GM12878 (cell line): ENCODE measurements at regions not wholly inside any gene's neighbourhood (a gene's known extent, or its start where the extent isn't known, plus 50 kb on each side); places are given as distances from the start of the nearest gene placed in this dataset.

ENCODE experiments used
- ATAC-seq: fragments of 200-7000 bp; cut with Tn5 transposase; 3 replicates; pipeline ENCODE4 v1.9.1; 2020; ENCODE audit warnings: mild to moderate bottlenecking, moderate library complexity
- BruUV-seq: library from RNA; stranded (reverse); fragments of 400-500 nt; replicated peaks from 2 replicates; lab custom pipeline; 2021; lab: Mats Ljungman, UMichigan
- CTCF ChIA-PET: fragments of 300-600 bp; sonication (Branson Sonifier 250); formaldehyde crosslinking; extraction: SDS; loops from one replicate; lab custom pipeline; 2021; ENCODE audit warnings: inconsistent platforms; lab: Yijun Ruan, JAX
- POLR2A ChIA-PET: fragments of 350-600 bp; formaldehyde crosslinking; extraction: SDS; loops from one replicate; lab custom pipeline; 2021; ENCODE audit warnings: inconsistent platforms; lab: Charles Lee
- RAD21 ChIA-PET: fragments of 300-600 bp; sonication (Branson Sonifier 250); formaldehyde crosslinking; loops from one replicate; lab custom pipeline; 2023; ENCODE audit warnings: antibody characterized with exemption; ENCODE audit not compliant: unreplicated experiment; lab: Charles Lee
- SMC1A ChIA-PET: fragments of 300-600 bp; sonication (Branson Sonifier 250); formaldehyde crosslinking; loops from one replicate; lab custom pipeline; 2023; ENCODE audit not compliant: unreplicated experiment, uncharacterized antibody; lab: Charles Lee
- DNase-seq: peaks from one replicate; pipeline ENCODE4 v3.0.0-alpha.2; 2011; ENCODE audit warnings: low read depth, low spot score
- FAIRE-seq: peaks from 3 replicates; lab custom pipeline; 2011; peaks lifted over from hg19 to GRCh38; lab: Jason Lieb, UNC
- H2AFZ ChIP-seq: 2 replicates; pipeline ENCODE4 v1.6.0; 2011; ENCODE audit warnings: low read depth, low read length, control low read depth; ENCODE audit not compliant: control insufficient read depth
- H3K27ac ChIP-seq: 2 replicates; pipeline ENCODE4 v1.5.1; 2011; ENCODE audit warnings: control low read depth; ENCODE audit not compliant: control insufficient read depth, insufficient read depth
- H3K27me3 ChIP-seq, 2 experiments: replicated peaks in 1 of 2; 2 replicates each; pipeline versions ENCODE4 v1.6.0 to v1.6.1; 2011; ENCODE audit warnings: low read length in 1 of 2; ENCODE audit not compliant: control insufficient read depth in 2 of 2, insufficient read depth in 2 of 2
- H3K36me3 ChIP-seq, 2 experiments: 2 replicates each; pipeline ENCODE4 v1.5.1; 2011; ENCODE audit warnings: low read length in 1 of 2; ENCODE audit not compliant: control insufficient read depth in 2 of 2, insufficient read depth in 2 of 2
- H3K4me1 ChIP-seq: 2 replicates; pipeline ENCODE4 v1.6.1; 2011; ENCODE audit warnings: mild to moderate bottlenecking, low read length, moderate library complexity, mixed read lengths; ENCODE audit not compliant: control insufficient read depth, insufficient read depth
- H3K4me2 ChIP-seq: 2 replicates; pipeline ENCODE4 v1.6.0; 2011; ENCODE audit warnings: control low read depth; ENCODE audit not compliant: control insufficient read depth, insufficient read depth
- H3K4me3 ChIP-seq: fragments of 200-600 bp; sonication (generic); 2 replicates; pipeline ENCODE4 v1.5.1; 2016
- H3K79me2 ChIP-seq: 2 replicates; pipeline ENCODE4 v1.6.0; 2011; ENCODE audit warnings: low read length; ENCODE audit not compliant: control insufficient read depth, insufficient read depth
- H3K9ac ChIP-seq: 2 replicates; pipeline ENCODE4 v1.8.0; 2011; ENCODE audit warnings: low read length, control low read depth, mixed read lengths; ENCODE audit not compliant: control insufficient read depth, insufficient read depth
- H3K9me3 ChIP-seq: replicated peaks from 3 replicates; pipeline ENCODE4 v1.5.1; 2011; ENCODE audit warnings: mild to moderate bottlenecking, low read length; ENCODE audit not compliant: control insufficient read depth, insufficient read depth
- H4K20me1 ChIP-seq: 2 replicates; pipeline ENCODE4 v1.6.0; 2011; ENCODE audit not compliant: control insufficient read depth, insufficient read depth
- BHLHE40 ChIP-seq, 2 experiments: fragments of 450-650 bp in 1 of 2; IDR thresholded peaks; 2 replicates each; pipeline ENCODE4 v1.6.1; 2011 to 2017; ENCODE audit warnings: low read depth in 2 of 2, borderline replicate concordance in 1 of 2, improper control_type of control experiment in 1 of 2, low read length in 1 of 2, mild to moderate bottlenecking in 1 of 2
- CUX1 ChIP-seq: IDR thresholded peaks from 2 replicates; pipeline ENCODE4 v1.6.1; 2012; ENCODE audit warnings: improper control_type of control experiment, low read depth, low read length; ENCODE audit not compliant: insufficient replicate concordance
- EP300 ChIP-seq, 2 experiments: fragments of 150-350 bp in 1 of 2; IDR thresholded peaks; 2 replicates each; pipeline ENCODE4 v1.6.1; 2011 to 2012; ENCODE audit warnings: low read depth in 2 of 2, low read length in 2 of 2, borderline replicate concordance in 1 of 2, improper control_type of control experiment in 1 of 2, inconsistent platforms in 1 of 2; ENCODE audit not compliant: control insufficient read depth in 1 of 2
- ETV6 ChIP-seq, 2 experiments: fragments of 450-650 bp in 1 of 2; IDR thresholded peaks in 1 of 2; conservative IDR thresholded peaks in 1 of 2; 2 replicates each; pipeline ENCODE4 v1.6.1; 2014; ENCODE audit warnings: antibody characterized with exemption in 1 of 2, borderline replicate concordance in 1 of 2, low read depth in 1 of 2, mild to moderate bottlenecking in 1 of 2, moderate library complexity in 1 of 2
- IKZF1 ChIP-seq: fragments of 450-650 bp; conservative IDR thresholded peaks from 2 replicates; pipeline ENCODE4 v1.6.1; 2017; ENCODE audit warnings: antibody characterized with exemption, mild to moderate bottlenecking
- LARP7 ChIP-seq: fragments of 450-650 bp; IDR thresholded peaks from 2 replicates; pipeline ENCODE4 v1.6.1; 2017; ENCODE audit warnings: mild to moderate bottlenecking
- MYC ChIP-seq: IDR thresholded peaks from 2 replicates; pipeline ENCODE4 v1.6.1; 2011; ENCODE audit warnings: mild to moderate bottlenecking, low read length, moderate library complexity, inconsistent platforms; ENCODE audit not compliant: insufficient read depth, insufficient replicate concordance, insufficient read length, severe bottlenecking
- NR2C1 ChIP-seq: fragments of 450-650 bp; IDR thresholded peaks from 2 replicates; pipeline ENCODE4 v1.6.1; 2017; ENCODE audit warnings: antibody characterized with exemption, mild to moderate bottlenecking, moderate library complexity
- RELB ChIP-seq: fragments of 450-650 bp; IDR thresholded peaks from 2 replicates; pipeline ENCODE4 v1.6.1; 2017; ENCODE audit warnings: low read depth, mild to moderate bottlenecking, moderate library complexity
- SREBF1 ChIP-seq: IDR thresholded peaks from 2 replicates; pipeline ENCODE4 v1.6.1; 2012; ENCODE audit warnings: mild to moderate bottlenecking, low read length
- SRF ChIP-seq, 2 experiments: IDR thresholded peaks; 2 replicates each; pipeline ENCODE4 v1.6.1; 2011; ENCODE audit warnings: low read depth in 2 of 2, low read length in 2 of 2, mild to moderate bottlenecking in 1 of 2, moderate library complexity in 1 of 2
- TCF7 ChIP-seq: IDR thresholded peaks from 2 replicates; pipeline ENCODE4 v1.6.1; 2014; ENCODE audit warnings: antibody characterized with exemption, borderline replicate concordance
- ZNF274 ChIP-seq: IDR thresholded peaks from one replicate; pipeline ENCODE4 v1.8.0; 2011; ENCODE audit not compliant: insufficient read length, insufficient read depth
- ZNF384 ChIP-seq: IDR thresholded peaks from 2 replicates; pipeline ENCODE4 v1.6.1; 2012; ENCODE audit warnings: low read depth, mild to moderate bottlenecking, low read length, improper control_type of control experiment, borderline replicate concordance
- WGBS: methylation state at CpG from one replicate; pipeline ENCODE4 v1.1.6; 2016; ENCODE audit warnings: low lambda C conversion rate; ENCODE audit not compliant: insufficient replicate concordance, insufficient coverage; ENCODE audit errors: missing lambda C conversion rate; 5-methylcytosine and 5-hydroxymethylcytosine counted together
- in situ Hi-C: fragments of 300-500 bp; cut with MboI; formaldehyde crosslinking; loops from 9 replicates; pipeline ENCODE4 v1.14.3; 2018; ENCODE audit warnings: mixed read lengths
- intact Hi-C: fragments of 100-400 bp; cut with micrococcal nuclease; formaldehyde crosslinking; loops from one replicate; pipeline ENCODE4 v1.14.2; 2022; ENCODE audit not compliant: unreplicated experiment
- TF ChIP-seq, protein P1 (sequence below), 3 experiments: IDR thresholded peaks in 2 of 3; conservative IDR thresholded peaks in 1 of 3; 2 replicates each; pipeline ENCODE4 v1.5.1; 2011; ENCODE audit warnings: low read depth in 3 of 3, low read length in 3 of 3, mild to moderate bottlenecking in 3 of 3, control low read depth in 2 of 3, moderate library complexity in 2 of 3, inconsistent platforms in 1 of 3, mixed read lengths in 1 of 3; ENCODE audit not compliant: control insufficient read depth in 2 of 3, insufficient read depth in 1 of 3; ENCODE audit errors: extremely low read depth in 1 of 3

DNA sequence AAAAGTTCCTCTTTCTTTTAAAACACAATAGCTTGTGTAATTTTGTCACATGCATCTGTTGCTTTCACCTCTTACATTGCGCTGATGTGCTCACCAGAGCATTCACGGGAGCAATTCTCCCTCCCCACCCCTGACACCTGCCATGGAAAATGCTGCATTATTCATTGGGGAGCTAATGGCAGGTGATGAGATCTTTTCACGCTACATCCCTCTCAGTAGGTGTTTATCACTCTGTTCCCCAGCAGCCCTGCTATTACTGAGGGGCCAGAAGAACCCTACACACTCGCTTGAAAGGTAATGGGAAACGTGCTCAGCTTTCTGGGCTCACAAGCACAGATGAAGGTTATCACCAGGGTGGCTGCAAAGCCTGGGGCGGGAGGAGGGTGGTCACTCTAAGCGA lies 398.0 kb downstream of the PSAT1 start:
- SMC1A ChIA-PET = interaction anchor here (0.6 kb wide), 1 partner anchor 367 kb away, joined by 3 read pairs; no protein-coding TSS in a partner anchor
- no peak for FAIRE-seq
- in situ Hi-C loops (no loop called here), intact Hi-C loops (no loop called here)
- H4K20me1 ChIP-seq = no peaks in the 10 kb centered on the region
- no peaks in the 10 kb centered on the region for H3K36me3 ChIP-seq
- WGBS = 0% methylated on average over 7 of the region's 7 CpGs
- H3K27me3 ChIP-seq = no peaks in the 10 kb centered on the region
- no peak overlapping the region for H3K27ac ChIP-seq
- no peak for ATAC-seq
- no peaks in the 10 kb centered on the region for H3K79me2 ChIP-seq
- CTCF ChIA-PET = no interaction called here
- H3K4me1 ChIP-seq = no peaks in the 10 kb centered on the region
- H3K4me2 ChIP-seq = no peak overlapping the region
- no TSS peak for BruUV-seq
- no peak overlapping the region for H3K4me3 ChIP-seq
- H3K9me3 ChIP-seq = no peaks in the 10 kb centered on the region
- H2AFZ ChIP-seq = no peak overlapping the region
- no peak overlapping the region for H3K9ac ChIP-seq
- RAD21 ChIA-PET = no interaction called here
- no peak for DNase-seq
- POLR2A ChIA-PET = no interaction called here
- TF ChIP-seq SREBF1 (no peak), IKZF1 (no peak), BHLHE40 (IDR thresholded peaks at IDR 0.05; ENCODE audit: borderline replicate concordance in 1 of 2, low read depth in 2 of 2, low read length in 1 of 2) (no peak), TCF7 (no peak), ZNF384 (no peak), CUX1 (no peak), MYC (no peak), ZNF274 (no peak), EP300 (IDR thresholded peaks at IDR 0.05; ENCODE audit: borderline replicate concordance in 1 of 2, control insufficient read depth in 1 of 2, low read depth in 2 of 2, low read length in 2 of 2) (no peak), SRF (IDR thresholded peaks at IDR 0.05; ENCODE audit: low read depth in 2 of 2, low read length in 2 of 2) (no peak), RELB (no peak), LARP7 (no peak), ETV6 (conservative IDR thresholded peaks at IDR 0.05 in 1 of 2, IDR thresholded peaks at IDR 0.05 in 1 of 2; ENCODE audit: borderline replicate concordance in 1 of 2, low read depth in 1 of 2) (no peak), NR2C1 (no peak)
- TF ChIP-seq, protein P1, sequence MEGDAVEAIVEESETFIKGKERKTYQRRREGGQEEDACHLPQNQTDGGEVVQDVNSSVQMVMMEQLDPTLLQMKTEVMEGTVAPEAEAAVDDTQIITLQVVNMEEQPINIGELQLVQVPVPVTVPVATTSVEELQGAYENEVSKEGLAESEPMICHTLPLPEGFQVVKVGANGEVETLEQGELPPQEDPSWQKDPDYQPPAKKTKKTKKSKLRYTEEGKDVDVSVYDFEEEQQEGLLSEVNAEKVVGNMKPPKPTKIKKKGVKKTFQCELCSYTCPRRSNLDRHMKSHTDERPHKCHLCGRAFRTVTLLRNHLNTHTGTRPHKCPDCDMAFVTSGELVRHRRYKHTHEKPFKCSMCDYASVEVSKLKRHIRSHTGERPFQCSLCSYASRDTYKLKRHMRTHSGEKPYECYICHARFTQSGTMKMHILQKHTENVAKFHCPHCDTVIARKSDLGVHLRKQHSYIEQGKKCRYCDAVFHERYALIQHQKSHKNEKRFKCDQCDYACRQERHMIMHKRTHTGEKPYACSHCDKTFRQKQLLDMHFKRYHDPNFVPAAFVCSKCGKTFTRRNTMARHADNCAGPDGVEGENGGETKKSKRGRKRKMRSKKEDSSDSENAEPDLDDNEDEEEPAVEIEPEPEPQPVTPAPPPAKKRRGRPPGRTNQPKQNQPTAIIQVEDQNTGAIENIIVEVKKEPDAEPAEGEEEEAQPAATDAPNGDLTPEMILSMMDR (IDR thresholded peaks at IDR 0.05 in 2 of 3, conservative IDR thresholded peaks at IDR 0.05 in 1 of 3; ENCODE audit: control insufficient read depth in 2 of 3, extremely low read depth in 1 of 3, insufficient read depth in 1 of 3, low read depth in 3 of 3, low read length in 3 of 3) = no peak
